HL-60 (cell line): ENCODE measurements at regions not wholly inside any gene's neighbourhood (a gene's known extent, or its start where the extent isn't known, plus 50 kb on each side); places are given as distances from the start of the nearest gene placed in this dataset.

Experiments
- CTCF ChIP-seq: IDR thresholded peaks from one replicate; pipeline ENCODE4 v1.5.1; 2011; ENCODE audit warnings: low read length, control low read depth, inconsistent platforms; ENCODE audit not compliant: insufficient read depth
- GABPA ChIP-seq: IDR thresholded peaks from 2 replicates; pipeline ENCODE4 v1.6.1; 2012; ENCODE audit warnings: low read depth
- TF ChIP-seq, protein P1 (sequence below): IDR thresholded peaks from 2 replicates; pipeline ENCODE4 v1.6.1; 2012; ENCODE audit warnings: low read depth; ENCODE audit not compliant: insufficient replicate concordance

DNA sequence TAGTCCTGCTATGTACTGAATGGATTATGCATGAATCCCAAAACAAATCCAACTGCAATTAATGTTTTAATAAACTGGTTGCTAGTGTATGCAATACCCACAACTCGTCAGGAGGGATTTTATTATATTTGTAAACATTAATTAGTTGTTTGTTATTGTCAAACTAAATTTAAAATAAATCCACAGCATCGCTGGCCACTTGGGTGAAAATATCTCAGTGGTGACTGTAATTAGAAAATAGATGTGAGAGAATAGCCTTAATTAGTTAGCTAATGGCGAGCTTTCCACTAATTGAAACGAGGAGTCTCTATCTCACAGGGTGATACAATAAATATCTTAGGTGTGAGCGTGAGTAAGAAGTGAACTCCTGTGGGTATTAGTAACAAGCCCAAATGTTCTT, 176.8 kb downstream of the LINC00237 start:
- no peak for TF ChIP-seq CTCF
- no peak for TF ChIP-seq GABPA
- TF ChIP-seq, protein P1, sequence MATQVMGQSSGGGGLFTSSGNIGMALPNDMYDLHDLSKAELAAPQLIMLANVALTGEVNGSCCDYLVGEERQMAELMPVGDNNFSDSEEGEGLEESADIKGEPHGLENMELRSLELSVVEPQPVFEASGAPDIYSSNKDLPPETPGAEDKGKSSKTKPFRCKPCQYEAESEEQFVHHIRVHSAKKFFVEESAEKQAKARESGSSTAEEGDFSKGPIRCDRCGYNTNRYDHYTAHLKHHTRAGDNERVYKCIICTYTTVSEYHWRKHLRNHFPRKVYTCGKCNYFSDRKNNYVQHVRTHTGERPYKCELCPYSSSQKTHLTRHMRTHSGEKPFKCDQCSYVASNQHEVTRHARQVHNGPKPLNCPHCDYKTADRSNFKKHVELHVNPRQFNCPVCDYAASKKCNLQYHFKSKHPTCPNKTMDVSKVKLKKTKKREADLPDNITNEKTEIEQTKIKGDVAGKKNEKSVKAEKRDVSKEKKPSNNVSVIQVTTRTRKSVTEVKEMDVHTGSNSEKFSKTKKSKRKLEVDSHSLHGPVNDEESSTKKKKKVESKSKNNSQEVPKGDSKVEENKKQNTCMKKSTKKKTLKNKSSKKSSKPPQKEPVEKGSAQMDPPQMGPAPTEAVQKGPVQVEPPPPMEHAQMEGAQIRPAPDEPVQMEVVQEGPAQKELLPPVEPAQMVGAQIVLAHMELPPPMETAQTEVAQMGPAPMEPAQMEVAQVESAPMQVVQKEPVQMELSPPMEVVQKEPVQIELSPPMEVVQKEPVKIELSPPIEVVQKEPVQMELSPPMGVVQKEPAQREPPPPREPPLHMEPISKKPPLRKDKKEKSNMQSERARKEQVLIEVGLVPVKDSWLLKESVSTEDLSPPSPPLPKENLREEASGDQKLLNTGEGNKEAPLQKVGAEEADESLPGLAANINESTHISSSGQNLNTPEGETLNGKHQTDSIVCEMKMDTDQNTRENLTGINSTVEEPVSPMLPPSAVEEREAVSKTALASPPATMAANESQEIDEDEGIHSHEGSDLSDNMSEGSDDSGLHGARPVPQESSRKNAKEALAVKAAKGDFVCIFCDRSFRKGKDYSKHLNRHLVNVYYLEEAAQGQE = no peak
